Left cardiac atrium (tissue), 4 donors: ENCODE measurements at regions not wholly inside any gene's neighbourhood (a gene's known extent, or its start where the extent isn't known, plus 50 kb on each side); places are given as distances from the start of the nearest gene placed in this dataset.
A peak's percentile ranks its signal among the peaks of the same experiment; 100 is the strongest.

Experiments
- ATAC-seq, 2 donors: fragments of 200-7000 bp; cut with Tn5 transposase; one replicate each; pipeline ENCODE4 v1.9.1; 2020; ENCODE audit warnings: mild to moderate bottlenecking in 2 of 2, moderate library complexity in 2 of 2
- DNase-seq: peaks from one replicate; pipeline ENCODE4 v3.0.0-alpha.2; 2020
- intact Hi-C, 2 donors: fragments of 100-400 bp; cut with DNase I; formaldehyde crosslinking; loops; one replicate each; pipeline versions ENCODE4 v1.14.1 to v1.15.1; 2022 to 2023
- donor health status: DM: no; HTN: yes; CAD: no.
- donor health status: DM: no; HTN: yes; CAD: no; lungs with severe emphysema.
- donor health status: DM: yes; HTN: yes; CAD: no.
- donor health status: Dilated cardiomyopathy.

GRCh38 chr5:174840435-174840834 lies 116.1 kb downstream of the MSX2 start:
- DNase-seq = no peak
- intact Hi-C loops = no loop called here
- no peak for ATAC-seq

GRCh38 chr5:174839196-174839595 lies 114.8 kb downstream of the MSX2 start:
- DNase-seq (no peak), ATAC-seq (no peak)
- intact Hi-C loops = no loop called here

- intact Hi-C loops = no loop called here
- ATAC-seq (peak in 1 of 2 donors; percentile 38), DNase-seq (no peak)
Measured at GRCh38 chr5:174837919-174838902, 113.8 kb downstream of the MSX2 start.

DNA sequence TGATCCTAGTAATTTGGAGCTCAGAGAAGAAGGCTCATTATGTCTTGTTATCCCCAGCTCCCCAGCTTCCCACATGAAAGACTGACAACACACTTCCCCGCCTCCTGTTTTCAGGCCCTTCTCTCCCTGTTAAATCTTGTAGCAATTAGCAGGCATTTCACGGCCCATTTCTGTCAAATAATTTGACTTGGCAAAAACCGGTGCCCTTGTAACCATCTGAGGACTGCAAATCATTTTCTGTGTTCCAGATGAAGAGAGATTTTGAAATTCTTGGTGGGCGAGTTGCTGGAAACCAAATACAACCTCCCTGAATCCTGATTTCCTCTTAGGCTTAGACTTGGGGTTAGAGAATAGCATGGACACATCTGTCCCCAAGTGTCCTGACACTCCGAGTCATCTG lies 109.7 kb downstream of the MSX2 start:
- intact Hi-C loops = no loop called here
- DNase-seq = no peak
- no peak for ATAC-seq

DNA sequence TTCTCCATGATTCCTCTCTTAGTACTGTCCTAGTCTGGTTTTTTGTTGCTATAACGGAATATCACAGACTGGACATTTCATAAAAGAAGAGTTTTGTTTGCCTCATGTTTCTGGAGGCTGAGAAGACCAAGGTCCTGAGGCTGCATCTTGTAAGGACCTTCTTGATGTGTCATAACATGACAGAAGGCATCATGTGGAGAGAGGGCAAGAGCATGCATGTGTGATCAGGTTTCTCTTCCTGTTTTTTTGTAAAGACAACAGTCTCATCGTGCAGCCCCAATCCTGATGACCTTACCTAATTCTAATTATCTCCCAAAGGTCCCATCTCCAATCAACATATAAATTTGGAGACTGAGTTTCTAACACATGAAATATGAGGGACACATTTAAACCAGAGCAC lies 108.4 kb downstream of the MSX2 start:
- intact Hi-C loops = no loop called here
- DNase-seq = no peak
- ATAC-seq = no peak

GRCh38 chr5:174832025-174832424 lies 107.6 kb downstream of the MSX2 start:
- ATAC-seq (no peak), DNase-seq (no peak)
- intact Hi-C loops = no loop called here

- DNase-seq = no peak
- intact Hi-C loops = no loop called here
- ATAC-seq = no peak
Measured at GRCh38 chr5:174831031-174831660, 106.8 kb downstream of the MSX2 start.

GRCh38 chr5:174829511-174829864 lies 105.1 kb downstream of the MSX2 start:
- DNase-seq (no peak), ATAC-seq (no peak)
- intact Hi-C loops = no loop called here

- no peak for DNase-seq
- ATAC-seq = peak in 1 of 2 donors; percentile 26
- intact Hi-C loops = no loop called here
Measured at GRCh38 chr5:174828804-174829510, 104.6 kb downstream of the MSX2 start.

GRCh38 chr5:174827558-174827957 lies 103.2 kb downstream of the MSX2 start:
- peak in 1 of 2 donors; percentile 30 for ATAC-seq
- intact Hi-C loops = no loop called here
- no peak for DNase-seq

- intact Hi-C loops = no loop called here
- DNase-seq = no peak
- ATAC-seq = no peak
Measured at GRCh38 chr5:174825587-174825986, 101.2 kb downstream of the MSX2 start.

DNA sequence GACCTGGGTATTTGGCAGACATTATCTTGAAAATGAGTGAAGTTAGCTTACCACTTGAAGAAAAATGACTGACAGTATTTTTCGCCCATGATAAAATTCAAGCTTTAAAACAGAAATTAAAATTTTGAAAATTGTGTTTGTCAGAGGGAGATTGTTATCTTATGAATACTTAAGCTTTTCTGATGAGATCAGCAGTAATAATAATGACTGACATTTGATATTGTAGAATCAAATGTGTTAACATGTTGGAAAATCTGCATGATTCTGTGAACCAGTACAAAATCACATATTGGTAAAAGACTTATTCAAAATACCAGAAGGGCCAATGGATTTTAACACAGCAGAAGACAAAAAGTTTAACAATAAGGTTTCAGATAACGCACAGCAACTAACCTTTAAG lies 94.0 kb downstream of the MSX2 start:
- ATAC-seq (no peak), DNase-seq (no peak)
- intact Hi-C loops = no loop called here

- ATAC-seq (no peak), DNase-seq (no peak)
- intact Hi-C loops = no loop called here
Measured at GRCh38 chr5:174817610-174818009, 93.2 kb downstream of the MSX2 start.

- ATAC-seq (no peak), DNase-seq (no peak)
- intact Hi-C loops = no loop called here
Measured at GRCh38 chr5:174816858-174817257, 92.5 kb downstream of the MSX2 start.

DNA sequence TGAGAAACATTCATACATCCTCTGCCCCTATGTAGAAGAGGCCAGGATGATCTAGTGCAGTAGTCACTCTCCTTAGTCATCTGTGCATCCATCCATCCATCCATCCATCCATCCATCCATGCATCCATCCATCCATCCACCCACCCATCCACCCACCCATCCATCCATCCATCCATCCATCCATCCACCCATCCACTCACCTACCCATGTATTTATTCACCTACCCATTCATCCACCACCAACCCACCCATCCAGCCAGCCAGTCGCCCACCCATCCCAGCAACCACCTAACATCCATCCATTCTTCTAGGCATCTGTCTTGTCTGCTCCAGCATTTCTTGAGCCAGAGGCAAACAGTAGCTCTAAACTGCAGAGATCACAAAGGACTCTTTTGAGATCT lies 87.1 kb downstream of the MSX2 start:
- no peak for DNase-seq
- intact Hi-C loops = no loop called here
- ATAC-seq = no peak

DNA sequence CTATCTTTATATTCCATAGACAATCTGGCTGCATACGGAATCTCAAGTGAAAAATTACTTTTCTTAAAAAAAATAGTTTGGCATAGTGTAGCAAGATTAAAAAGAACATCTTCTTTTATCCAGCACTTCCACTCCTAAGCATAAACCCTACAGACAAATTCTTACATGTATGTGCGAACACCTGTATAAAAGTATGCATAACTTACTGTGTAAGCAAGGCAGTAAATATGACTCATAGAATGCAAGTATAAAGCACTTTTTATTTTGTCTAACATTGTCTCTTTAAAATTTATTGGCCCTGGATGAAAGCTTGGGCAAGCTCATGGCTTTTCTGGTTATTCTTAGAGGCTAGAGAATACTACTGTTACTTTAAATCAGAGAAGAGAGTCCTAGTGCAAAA lies 86.4 kb downstream of the MSX2 start:
- intact Hi-C loops = no loop called here
- DNase-seq (no peak), ATAC-seq (no peak)

- ATAC-seq (no peak), DNase-seq (no peak)
- intact Hi-C loops = no loop called here
Measured at GRCh38 chr5:174807471-174807870, 83.1 kb downstream of the MSX2 start.

DNA sequence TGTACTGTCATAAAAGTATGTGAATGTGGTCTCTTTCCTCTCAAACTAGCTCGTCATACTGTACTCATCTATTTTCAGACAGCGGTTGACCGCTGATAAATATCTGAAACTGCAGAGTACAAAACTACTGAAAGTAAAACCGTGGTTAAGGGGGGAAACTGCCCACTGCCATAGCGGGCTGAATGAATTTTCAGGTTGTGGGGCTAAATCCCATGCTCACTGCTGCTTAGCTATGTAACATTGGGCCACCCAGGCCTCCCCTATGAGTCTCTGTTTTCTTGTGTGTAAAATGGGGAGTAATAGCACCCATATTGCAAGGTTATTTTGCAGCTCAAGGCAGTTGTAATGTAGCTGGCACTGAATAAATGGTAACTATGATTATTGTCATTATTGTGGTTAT lies 82.3 kb downstream of the MSX2 start:
- no peak for ATAC-seq
- intact Hi-C loops = no loop called here
- no peak for DNase-seq

DNA sequence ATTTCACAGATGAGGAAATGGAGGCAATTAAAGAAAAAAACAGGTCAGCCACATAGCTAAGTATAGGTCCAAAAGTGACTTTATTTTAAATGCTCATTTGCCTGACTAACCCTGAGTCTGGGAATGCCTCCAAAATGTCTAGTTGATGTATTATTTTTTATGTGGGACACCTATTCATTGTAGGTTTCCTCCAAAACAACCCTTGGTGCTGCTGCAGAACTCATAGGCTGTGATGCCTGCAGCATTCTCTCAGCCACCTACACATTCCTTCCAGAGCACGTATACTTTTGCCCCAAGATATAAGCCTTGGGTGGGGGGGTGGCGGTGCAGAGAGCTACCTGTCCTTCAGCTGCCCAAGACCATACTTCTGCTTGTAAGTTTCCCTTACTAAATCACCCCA lies 77.4 kb downstream of the MSX2 start:
- DNase-seq (no peak), ATAC-seq (no peak)
- intact Hi-C loops = no loop called here

DNA sequence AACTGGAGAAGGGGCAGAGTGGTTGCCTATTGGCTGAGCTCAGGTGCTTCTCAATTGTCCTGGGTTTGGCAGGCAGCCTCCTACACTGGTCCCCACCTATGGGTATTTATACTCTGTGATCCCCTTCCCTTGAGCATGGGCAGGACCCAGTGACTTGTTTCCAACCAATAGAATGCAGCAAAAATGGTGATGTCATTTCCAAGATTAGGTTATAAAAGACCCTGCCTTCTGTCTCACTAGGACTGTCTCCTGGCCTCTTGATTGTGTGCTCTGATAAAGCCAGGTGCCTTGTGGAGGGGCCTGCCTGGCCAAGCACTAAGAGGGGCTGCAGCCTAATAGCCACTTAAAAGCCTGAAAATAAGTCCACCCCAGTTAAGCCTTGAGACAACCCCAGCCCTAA lies 76.1 kb downstream of the MSX2 start:
- intact Hi-C loops = no loop called here
- DNase-seq (no peak), ATAC-seq (no peak)
